Body of pancreas (tissue), 4 donors: ENCODE measurements at regions not wholly inside any gene's neighbourhood (a gene's known extent, or its start where the extent isn't known, plus 50 kb on each side); places are given as distances from the start of the nearest gene placed in this dataset.

Experiments used
- CTCF ChIP-seq, 7 experiments: fragments of 450-650 bp in 4 of 7; fragments of 200-600 bp in 3 of 7; sonication (generic) in 3 of 7; IDR thresholded peaks; one replicate each; pipeline ENCODE4 v1.5.1; 2016 to 2019; ENCODE audit warnings: antibody characterized with exemption in 7 of 7
- POLR2A ChIP-seq, 3 donors: fragments of 450-650 bp; IDR thresholded peaks; one replicate each; pipeline ENCODE4 v1.6.1; 2016; ENCODE audit warnings: antibody characterized with exemption in 3 of 3, mild to moderate bottlenecking in 2 of 3

DNA sequence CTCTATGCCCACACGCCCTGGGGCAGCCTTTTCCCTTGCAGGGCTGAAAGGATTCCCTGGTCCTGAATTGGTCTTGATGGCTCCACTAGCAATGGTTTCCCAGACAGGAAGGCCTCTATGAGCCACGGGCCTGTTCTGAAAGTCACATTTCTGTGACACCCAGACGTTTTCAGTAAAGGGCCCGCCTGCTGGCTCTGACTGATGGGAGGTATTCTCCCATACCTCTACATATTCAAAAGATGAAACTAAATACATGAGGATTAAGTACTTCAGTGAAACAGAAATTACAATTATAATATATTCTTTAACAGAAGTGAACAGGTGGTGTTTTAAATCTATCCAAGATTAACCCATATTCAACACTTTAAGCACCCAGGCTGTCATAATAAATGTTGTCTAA lies 629.8 kb downstream of the CDH26 start:
- TF ChIP-seq CTCF (IDR thresholded peaks at IDR 0.05): no peak
- no peak for TF ChIP-seq POLR2A (IDR thresholded peaks at IDR 0.05)
